Brain microvascular endothelial cell (primary cell): ENCODE measurements at regions not wholly inside any gene's neighbourhood (a gene's known extent, or its start where the extent isn't known, plus 50 kb on each side); places are given as distances from the start of the nearest gene placed in this dataset.

Experiments used
- DNase-seq: peaks from one replicate; pipeline ENCODE4 v3.0.0-alpha.2; 2020
- H3K27ac ChIP-seq: fragments of 250-450 bp; sonication (Bioruptor Pico); 2 replicates; pipeline ENCODE4 v1.5.1; 2020; ENCODE audit warnings: mild to moderate bottlenecking, moderate library complexity
- H3K27me3 ChIP-seq: fragments of 250-450 bp; sonication (Bioruptor Pico); replicated peaks from 2 replicates; pipeline ENCODE4 v1.5.1; 2020; ENCODE audit warnings: mild to moderate bottlenecking
- H3K36me3 ChIP-seq: fragments of 250-450 bp; sonication (Bioruptor Pico); replicated peaks from 2 replicates; pipeline ENCODE4 v1.5.1; 2020; ENCODE audit warnings: mild to moderate bottlenecking
- H3K4me3 ChIP-seq: 2 replicates; pipeline ENCODE4 v1.5.1; 2011; ENCODE audit warnings: low read depth, mild to moderate bottlenecking, control low read depth, low read length, moderate library complexity
- CTCF ChIP-seq: IDR thresholded peaks from 2 replicates; pipeline ENCODE4 v1.5.1; 2011; ENCODE audit warnings: low read depth, mild to moderate bottlenecking, moderate library complexity, low read length, control low read depth, inconsistent platforms; ENCODE audit errors: missing control alignments
- in situ Hi-C: cut with HindIII; loops from 2 replicates; pipeline ENCODE4 v1.10.0; 2017; ENCODE audit warnings: low sequenced_read_pairs, low pct_ligation_motif_present

- H3K4me3 ChIP-seq, result no peak overlapping the region
- no peaks in the 10 kb centered on the region for H3K36me3 ChIP-seq
- no peak for DNase-seq
- TF ChIP-seq CTCF, result no peak
- in situ Hi-C loops, result no loop called here
- H3K27ac ChIP-seq, result no peak overlapping the region
- H3K27me3 ChIP-seq, result no peaks in the 10 kb centered on the region
These were observed 206.7 kb upstream of the C1orf87 start for GRCh38 chr1:60280256-60280655.

- Histone ChIP-seq H3K27ac (no peak overlapping the region), H3K36me3 (no peaks in the 10 kb centered on the region), H3K4me3 (no peak overlapping the region), H3K27me3 (no peaks in the 10 kb centered on the region)
- no peak for DNase-seq
- no peak for TF ChIP-seq CTCF
- in situ Hi-C loops, result no loop called here
These were observed 206.2 kb upstream of the C1orf87 start for GRCh38 chr1:60279798-60280197.

GRCh38 chr1:60277269-60277668, 203.7 kb upstream of the C1orf87 start:
- no peaks in the 10 kb centered on the region for H3K27me3 ChIP-seq
- DNase-seq, result no peak
- H3K4me3 ChIP-seq, result no peak overlapping the region
- H3K27ac ChIP-seq, result no peak overlapping the region
- H3K36me3 ChIP-seq, result no peaks in the 10 kb centered on the region
- in situ Hi-C loops, result no loop called here
- TF ChIP-seq CTCF, result no peak

- TF ChIP-seq CTCF, result no peak
- Histone ChIP-seq H3K4me3 (no peak overlapping the region), H3K27me3 (no peaks in the 10 kb centered on the region), H3K36me3 (no peaks in the 10 kb centered on the region), H3K27ac (no peak overlapping the region)
- in situ Hi-C loops, result no loop called here
- no peak for DNase-seq
These were observed 201.1 kb upstream of the C1orf87 start for GRCh38 chr1:60274422-60275290.

- no peak for DNase-seq
- Histone ChIP-seq H3K27ac (no peak overlapping the region), H3K27me3 (no peaks in the 10 kb centered on the region), H3K36me3 (no peaks in the 10 kb centered on the region), H3K4me3 (no peak overlapping the region)
- no peak for TF ChIP-seq CTCF
- in situ Hi-C loops, result no loop called here
These were observed 199.6 kb upstream of the C1orf87 start for GRCh38 chr1:60273185-60273584.

- no peak overlapping the region for H3K27ac ChIP-seq
- no peak for TF ChIP-seq CTCF
- in situ Hi-C loops, result no loop called here
- H3K27me3 ChIP-seq, result no peaks in the 10 kb centered on the region
- no peak for DNase-seq
- no peaks in the 10 kb centered on the region for H3K36me3 ChIP-seq
- H3K4me3 ChIP-seq, result no peak overlapping the region
These were observed 197.5 kb upstream of the C1orf87 start for GRCh38 chr1:60271041-60271440.
